PC-3 (cell line): ENCODE measurements at regions not wholly inside any gene's neighbourhood (a gene's known extent, or its start where the extent isn't known, plus 50 kb on each side); places are given as distances from the start of the nearest gene placed in this dataset.

Source experiments
- ATAC-seq: fragments of 200-7000 bp; cut with Tn5 transposase; 2 replicates; pipeline ENCODE4 v1.9.1; 2020; ENCODE audit warnings: mild to moderate bottlenecking, moderate library complexity
- BruUV-seq: library from RNA; stranded (reverse); fragments of 400-500 nt; replicated peaks from 2 replicates; lab custom pipeline; 2021; lab: Mats Ljungman, UMichigan
- CTCF ChIA-PET: fragments of 300-600 bp; sonication (Branson Sonifier 250); formaldehyde crosslinking; loops from one replicate; lab custom pipeline; 2022; ENCODE audit warnings: antibody characterized with exemption; lab: Charles Lee
- POLR2A ChIA-PET: fragments of 300-600 bp; sonication (Branson Sonifier 250); formaldehyde crosslinking; loops from one replicate; lab custom pipeline; 2022; ENCODE audit warnings: antibody characterized with exemption; ENCODE audit not compliant: unreplicated experiment; lab: Charles Lee
- DNase-seq: peaks from one replicate; pipeline ENCODE4 v3.0.0-alpha.2; 2015
- H2AFZ ChIP-seq: fragments of 300-600 bp; sonication (generic); 2 replicates; pipeline ENCODE4 v1.6.0; 2016; ENCODE audit warnings: antibody characterized with exemption, low read length
- H3F3A ChIP-seq: fragments of 300-600 bp; sonication (generic); one replicate; pipeline ENCODE4 v1.6.0; 2017; ENCODE audit warnings: antibody characterized with exemption, low read length, control low read depth, mild to moderate bottlenecking; ENCODE audit not compliant: unreplicated experiment
- H3K27ac ChIP-seq: fragments of 300-600 bp; sonication (generic); 2 replicates; pipeline ENCODE4 v1.5.1; 2016; ENCODE audit warnings: mild to moderate bottlenecking, low read length
- H3K27me3 ChIP-seq: fragments of 300-600 bp; sonication (generic); 2 replicates; pipeline ENCODE4 v1.6.1; 2016; ENCODE audit warnings: low read length, mixed read lengths
- H3K36me3 ChIP-seq: fragments of 300-600 bp; sonication (generic); 2 replicates; pipeline ENCODE4 v1.6.1; 2016; ENCODE audit warnings: low read depth, mixed run types, low read length, mixed read lengths
- H3K4me1 ChIP-seq: fragments of 300-600 bp; sonication (generic); 2 replicates; pipeline ENCODE4 v1.5.1; 2016; ENCODE audit warnings: low read length; ENCODE audit not compliant: insufficient read depth
- H3K4me2 ChIP-seq: fragments of 300-600 bp; sonication (generic); 2 replicates; pipeline ENCODE4 v1.6.0; 2016; ENCODE audit warnings: low read length
- H3K4me3 ChIP-seq: fragments of 300-600 bp; sonication (generic); 2 replicates; pipeline ENCODE4 v1.5.1; 2016; ENCODE audit warnings: mild to moderate bottlenecking, low read length, mixed read lengths
- H3K79me2 ChIP-seq: fragments of 300-600 bp; sonication (generic); 2 replicates; pipeline ENCODE4 v1.6.1; 2017; ENCODE audit warnings: low read length, mixed read lengths
- H3K9ac ChIP-seq: fragments of 300-600 bp; sonication (generic); 2 replicates; pipeline ENCODE4 v1.6.0; 2016; ENCODE audit warnings: mild to moderate bottlenecking, low read length
- H3K9me2 ChIP-seq: fragments of 300-600 bp; sonication (generic); replicated peaks from 2 replicates; pipeline ENCODE4 v1.6.1; 2016; ENCODE audit warnings: mixed run types, low read length, mixed read lengths
- H3K9me3 ChIP-seq: fragments of 300-600 bp; sonication (generic); 2 replicates; pipeline ENCODE4 v1.6.1; 2016; ENCODE audit warnings: low read length, mixed read lengths
- H4K20me1 ChIP-seq: fragments of 300-600 bp; sonication (generic); 2 replicates; pipeline ENCODE4 v1.6.1; 2016; ENCODE audit warnings: low read length, mixed read lengths
- EZH2 ChIP-seq: fragments of 300-600 bp; sonication (generic); IDR thresholded peaks from one replicate; pipeline ENCODE4 v1.6.1; 2017; ENCODE audit warnings: antibody characterized with exemption, mild to moderate bottlenecking, low read length; ENCODE audit not compliant: unreplicated experiment
- EZH2phosphoT487 ChIP-seq: fragments of 300-600 bp; sonication (generic); IDR thresholded peaks from 2 replicates; pipeline ENCODE4 v1.6.1; 2018; ENCODE audit warnings: mild to moderate bottlenecking, antibody characterized with exemption, low read length, borderline replicate concordance
- intact Hi-C: fragments of 100-400 bp; cut with micrococcal nuclease; formaldehyde crosslinking; loops from 2 replicates; pipeline ENCODE4 v1.9.0; 2023
- TF ChIP-seq, protein P1 (sequence below): fragments of 300-600 bp; sonication (generic); conservative IDR thresholded peaks from 2 replicates; pipeline ENCODE4 v1.5.1; 2017; ENCODE audit warnings: antibody characterized with exemption, low read depth, mild to moderate bottlenecking, low read length

DNA sequence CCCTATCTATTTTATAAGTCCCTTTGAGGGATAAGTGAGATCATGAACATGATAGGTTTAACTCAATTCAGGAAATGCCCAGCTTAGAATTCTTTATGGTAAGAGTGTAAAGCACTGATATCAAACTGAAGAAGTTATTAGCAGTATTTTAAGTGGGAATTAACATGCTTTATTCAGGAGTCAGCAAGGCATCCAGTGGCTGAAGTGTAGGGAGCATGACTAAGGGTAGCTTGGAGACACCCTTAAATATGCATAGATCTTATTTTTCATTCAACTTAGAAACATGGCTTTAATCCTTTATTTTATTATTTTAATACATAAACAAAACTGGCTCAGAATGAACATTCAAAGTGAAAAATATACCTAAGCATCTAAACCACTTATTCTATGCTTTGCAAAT is 158.3 kb upstream of the LPP start:
- ChIA-PET CTCF (no interaction called here), POLR2A (no interaction called here)
- BruUV-seq, result no TSS peak
- Histone ChIP-seq H2AFZ (no peak overlapping the region), H3K4me1 (no peaks in the 10 kb centered on the region), H3K79me2 (no peaks in the 10 kb centered on the region), H3K4me3 (no peak overlapping the region), H3K27ac (no peak overlapping the region), H3K36me3 (no peaks in the 10 kb centered on the region), H3F3A (no peaks in the 10 kb centered on the region), H3K27me3 (no peaks in the 10 kb centered on the region), H3K4me2 (no peak overlapping the region), H3K9ac (no peak overlapping the region), H3K9me2 (no peaks in the 10 kb centered on the region), H3K9me3 (no peaks in the 10 kb centered on the region), H4K20me1 (no peaks in the 10 kb centered on the region)
- TF ChIP-seq, protein P1, sequence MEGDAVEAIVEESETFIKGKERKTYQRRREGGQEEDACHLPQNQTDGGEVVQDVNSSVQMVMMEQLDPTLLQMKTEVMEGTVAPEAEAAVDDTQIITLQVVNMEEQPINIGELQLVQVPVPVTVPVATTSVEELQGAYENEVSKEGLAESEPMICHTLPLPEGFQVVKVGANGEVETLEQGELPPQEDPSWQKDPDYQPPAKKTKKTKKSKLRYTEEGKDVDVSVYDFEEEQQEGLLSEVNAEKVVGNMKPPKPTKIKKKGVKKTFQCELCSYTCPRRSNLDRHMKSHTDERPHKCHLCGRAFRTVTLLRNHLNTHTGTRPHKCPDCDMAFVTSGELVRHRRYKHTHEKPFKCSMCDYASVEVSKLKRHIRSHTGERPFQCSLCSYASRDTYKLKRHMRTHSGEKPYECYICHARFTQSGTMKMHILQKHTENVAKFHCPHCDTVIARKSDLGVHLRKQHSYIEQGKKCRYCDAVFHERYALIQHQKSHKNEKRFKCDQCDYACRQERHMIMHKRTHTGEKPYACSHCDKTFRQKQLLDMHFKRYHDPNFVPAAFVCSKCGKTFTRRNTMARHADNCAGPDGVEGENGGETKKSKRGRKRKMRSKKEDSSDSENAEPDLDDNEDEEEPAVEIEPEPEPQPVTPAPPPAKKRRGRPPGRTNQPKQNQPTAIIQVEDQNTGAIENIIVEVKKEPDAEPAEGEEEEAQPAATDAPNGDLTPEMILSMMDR, result no peak
- TF ChIP-seq EZH2phosphoT487, result no peak
- no peak for TF ChIP-seq EZH2
- DNase-seq, result no peak
- no peak for ATAC-seq
- intact Hi-C loops, result no loop called here

DNA sequence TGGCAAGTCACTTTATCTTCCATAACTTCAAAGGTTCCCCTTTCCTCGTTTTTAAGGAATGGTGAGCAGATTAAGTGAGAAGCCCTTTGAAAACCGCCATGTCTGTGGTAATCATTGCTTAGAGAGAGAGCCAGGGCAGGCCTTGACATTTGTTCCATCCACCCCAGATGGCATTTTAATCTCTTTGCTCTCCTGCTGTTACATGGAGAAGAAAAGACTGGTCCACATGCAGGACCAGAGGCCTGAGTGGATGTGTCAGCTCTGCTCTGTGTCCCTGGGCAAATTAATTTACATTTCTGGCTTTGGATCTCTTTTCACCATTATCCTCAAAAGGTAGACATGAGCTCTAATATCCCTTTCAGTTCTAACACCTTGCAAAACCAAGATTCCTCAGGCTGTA is 157.3 kb upstream of the LPP start:
- no peak overlapping the region for H3K4me2 ChIP-seq
- intact Hi-C loops, result no loop called here
- TF ChIP-seq, protein P1, result no peak
- no peak for TF ChIP-seq EZH2
- no peak for TF ChIP-seq EZH2phosphoT487
- no TSS peak for BruUV-seq
- CTCF ChIA-PET, result no interaction called here
- POLR2A ChIA-PET, result no interaction called here
- no peaks in the 10 kb centered on the region for H3K36me3 ChIP-seq
- no peaks in the 10 kb centered on the region for H3K9me2 ChIP-seq
- H3K9ac ChIP-seq, result no peak overlapping the region
- H3K4me3 ChIP-seq, result no peak overlapping the region
- H3K27ac ChIP-seq, result no peak overlapping the region
- ATAC-seq (no peak), DNase-seq (no peak)
- H3K9me3 ChIP-seq, result no peaks in the 10 kb centered on the region
- no peaks in the 10 kb centered on the region for H3F3A ChIP-seq
- no peaks in the 10 kb centered on the region for H4K20me1 ChIP-seq
- H3K79me2 ChIP-seq, result no peaks in the 10 kb centered on the region
- H3K4me1 ChIP-seq, result no peaks in the 10 kb centered on the region
- H3K27me3 ChIP-seq, result no peaks in the 10 kb centered on the region
- H2AFZ ChIP-seq, result no peak overlapping the region

DNA sequence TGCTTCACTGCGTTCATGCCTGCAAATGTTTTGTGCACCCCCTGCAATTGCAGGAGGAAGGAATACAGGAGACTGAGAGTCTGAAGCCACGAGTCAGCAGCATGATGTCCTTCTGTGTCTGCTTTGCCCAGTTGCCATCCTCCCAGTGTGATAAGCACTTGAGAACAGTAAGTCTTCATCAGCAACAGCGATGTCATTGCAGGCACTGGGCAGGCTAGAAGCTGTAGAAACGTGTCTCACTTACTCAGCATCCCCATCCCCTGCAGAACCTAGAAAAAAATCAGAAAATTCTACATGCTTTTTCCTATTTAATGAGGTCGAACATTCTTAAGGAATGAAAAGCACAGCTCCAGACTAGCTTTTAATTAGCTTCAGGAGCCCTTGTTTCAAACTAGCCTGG is 156.5 kb upstream of the LPP start:
- H3K36me3 ChIP-seq, result no peaks in the 10 kb centered on the region
- no peaks in the 10 kb centered on the region for H3K4me1 ChIP-seq
- intact Hi-C loops, result no loop called here
- H3K79me2 ChIP-seq, result no peaks in the 10 kb centered on the region
- TF ChIP-seq EZH2, result no peak
- TF ChIP-seq, protein P1, result no peak
- TF ChIP-seq EZH2phosphoT487, result no peak
- no peak overlapping the region for H3K4me2 ChIP-seq
- H3K9me3 ChIP-seq, result no peaks in the 10 kb centered on the region
- H3K27ac ChIP-seq, result no peak overlapping the region
- ATAC-seq (no peak), DNase-seq (no peak)
- no peak overlapping the region for H3K9ac ChIP-seq
- H3K27me3 ChIP-seq, result no peaks in the 10 kb centered on the region
- no TSS peak for BruUV-seq
- no peaks in the 10 kb centered on the region for H3K9me2 ChIP-seq
- H2AFZ ChIP-seq, result no peak overlapping the region
- CTCF ChIA-PET, result no interaction called here
- POLR2A ChIA-PET, result no interaction called here
- H3K4me3 ChIP-seq, result no peak overlapping the region
- H3F3A ChIP-seq, result no peaks in the 10 kb centered on the region
- H4K20me1 ChIP-seq, result no peaks in the 10 kb centered on the region
